IMR-90 (cell line): ENCODE measurements at regions not wholly inside any gene's neighbourhood (a gene's known extent, or its start where the extent isn't known, plus 50 kb on each side); places are given as distances from the start of the nearest gene placed in this dataset.
A peak's percentile ranks its signal among the peaks of the same experiment; 100 is the strongest.

Source experiments
- ATAC-seq: fragments of 200-7000 bp; cut with Tn5 transposase; 2 replicates; pipeline ENCODE4 v1.9.1; 2020; ENCODE audit warnings: low read depth, mild to moderate bottlenecking, moderate library complexity
- BruUV-seq: library from RNA; stranded (reverse); fragments of 400-500 nt; replicated peaks from 2 replicates; lab custom pipeline; 2021; lab: Mats Ljungman, UMichigan
- CTCF ChIA-PET: fragments of 300-600 bp; formaldehyde crosslinking; extraction: SDS; loops from one replicate; lab custom pipeline; 2021; ENCODE audit warnings: antibody characterized with exemption; lab: Yijun Ruan, JAX
- POLR2A ChIA-PET: fragments of 300-600 bp; sonication (Branson Sonifier 250); formaldehyde crosslinking; loops from one replicate; lab custom pipeline; 2022; ENCODE audit warnings: antibody characterized with exemption; ENCODE audit not compliant: unreplicated experiment; lab: Charles Lee
- DNase-seq: peaks from one replicate; pipeline ENCODE4 v3.0.0; 2013
- H2AFZ ChIP-seq: replicated peaks from 2 replicates; pipeline ENCODE3; 2013; ENCODE audit warnings: low read length, mild to moderate bottlenecking; ENCODE audit not compliant: poor library complexity
- H2AK5ac ChIP-seq: 2 replicates; pipeline ENCODE4 v1.6.1; 2013; ENCODE audit warnings: low read depth, low read length, inconsistent platforms
- H2AK9ac ChIP-seq: replicated peaks from 2 replicates; pipeline ENCODE3; 2013; ENCODE audit warnings: mild to moderate bottlenecking, low read depth, low read length, moderate library complexity; ENCODE audit not compliant: poor library complexity
- H2BK120ac ChIP-seq: 2 replicates; pipeline ENCODE4 v1.6.1; 2013; ENCODE audit warnings: low read depth, low read length, inconsistent platforms
- H2BK15ac ChIP-seq: 3 replicates; pipeline ENCODE4 v1.6.1; 2013; ENCODE audit warnings: low read depth, low read length, inconsistent platforms
- H2BK20ac ChIP-seq: 2 replicates; pipeline ENCODE4 v1.6.1; 2013; ENCODE audit warnings: low read depth, mild to moderate bottlenecking, inconsistent platforms, low read length, moderate library complexity
- H2BK5ac ChIP-seq: 2 replicates; pipeline ENCODE4 v1.6.1; 2013; ENCODE audit warnings: mild to moderate bottlenecking, low read depth, low read length, inconsistent platforms; ENCODE audit not compliant: poor library complexity, severe bottlenecking
- H3K14ac ChIP-seq: replicated peaks from 2 replicates; pipeline ENCODE4 v1.6.1; 2013; ENCODE audit warnings: low read depth, low read length, inconsistent platforms
- H3K18ac ChIP-seq: 2 replicates; pipeline ENCODE4 v1.6.1; 2013; ENCODE audit warnings: low read depth, low read length, control low read depth
- H3K23ac ChIP-seq: 2 replicates; pipeline ENCODE4 v1.6.1; 2013; ENCODE audit warnings: low read depth, low read length, inconsistent platforms
- H3K27ac ChIP-seq: 2 replicates; pipeline ENCODE4 v1.5.1; 2013; ENCODE audit warnings: mild to moderate bottlenecking, control low read depth, low read length; ENCODE audit not compliant: insufficient read depth
- H3K27me3 ChIP-seq: 2 replicates; pipeline ENCODE4 v1.6.1; 2013; ENCODE audit warnings: low read length; ENCODE audit not compliant: control insufficient read depth, insufficient read depth
- H3K36me3 ChIP-seq: 2 replicates; pipeline ENCODE4 v1.6.1; 2013; ENCODE audit warnings: low read length, mixed read lengths; ENCODE audit not compliant: control insufficient read depth, insufficient read depth
- H3K4ac ChIP-seq: 2 replicates; pipeline ENCODE4 v1.6.1; 2013; ENCODE audit warnings: low read depth, low read length, inconsistent platforms
- H3K4me1 ChIP-seq: 2 replicates; pipeline ENCODE4 v1.6.1; 2013; ENCODE audit warnings: low read length, mixed read lengths; ENCODE audit not compliant: control insufficient read depth, insufficient read depth
- H3K4me2 ChIP-seq: 2 replicates; pipeline ENCODE4 v1.6.1; 2013; ENCODE audit warnings: low read depth, mild to moderate bottlenecking, control low read depth, low read length, moderate library complexity
- H3K4me3 ChIP-seq: 2 replicates; pipeline ENCODE4 v1.5.1; 2013; ENCODE audit warnings: low read depth, mild to moderate bottlenecking, control low read depth, low read length, moderate library complexity; ENCODE audit not compliant: insufficient read depth
- H3K56ac ChIP-seq: 2 replicates; pipeline ENCODE4 v1.6.1; 2013; ENCODE audit warnings: low read length, inconsistent platforms; ENCODE audit not compliant: insufficient read depth; ENCODE audit errors: extremely low read depth
- H3K79me1 ChIP-seq, 2 experiments: 2 replicates each; pipeline ENCODE4 v1.6.1; 2013; ENCODE audit warnings: low read length in 2 of 2, inconsistent platforms in 1 of 2, low read depth in 1 of 2
- H3K9ac ChIP-seq: 2 replicates; pipeline ENCODE4 v1.6.1; 2013; ENCODE audit warnings: low read depth, low read length, control low read depth
- H3K9me1 ChIP-seq: 2 replicates; pipeline ENCODE4 v1.6.1; 2013; ENCODE audit warnings: low read length, inconsistent platforms; ENCODE audit not compliant: insufficient read depth
- H3K9me3 ChIP-seq: 2 replicates; pipeline ENCODE4 v1.6.1; 2013; ENCODE audit warnings: low read length; ENCODE audit not compliant: control insufficient read depth, insufficient read depth
- H4K20me1 ChIP-seq: 2 replicates; pipeline ENCODE4 v1.6.1; 2013; ENCODE audit warnings: low read length, inconsistent platforms; ENCODE audit not compliant: insufficient read depth
- H4K5ac ChIP-seq: 2 replicates; pipeline ENCODE4 v1.6.1; 2013; ENCODE audit warnings: mild to moderate bottlenecking, low read depth, low read length, control low read depth
- H4K8ac ChIP-seq, 2 experiments: 2 replicates each; pipeline ENCODE4 v1.6.1; 2013; ENCODE audit warnings: low read depth in 2 of 2, low read length in 2 of 2, control low read depth in 1 of 2, inconsistent platforms in 1 of 2
- H4K91ac ChIP-seq: 2 replicates; pipeline ENCODE4 v1.6.1; 2013; ENCODE audit warnings: low read depth, low read length, inconsistent platforms; ENCODE audit not compliant: insufficient read depth
- MAZ ChIP-seq: IDR thresholded peaks from 2 replicates; pipeline ENCODE4 v1.6.1; 2012; ENCODE audit warnings: low read depth, mild to moderate bottlenecking, low read length, improper control_type of control experiment, moderate library complexity, borderline replicate concordance
- WGBS, 2 experiments: methylation state at CpG; one replicate each; pipeline versions ENCODE4 v1.1.5 to v1.1.7; 2013; ENCODE audit warnings: missing lambda C conversion rate in 2 of 2; ENCODE audit not compliant: insufficient read length in 1 of 2; ENCODE audit errors: extremely low coverage in 2 of 2; 5-methylcytosine and 5-hydroxymethylcytosine counted together
- dilution Hi-C: fragments of 300-500 bp; cut with HindIII; formaldehyde crosslinking; loops from one replicate; pipeline ENCODE4 v1.14.3; 2018; ENCODE audit warnings: low sequenced_read_pairs; ENCODE audit not compliant: unreplicated experiment
- in situ Hi-C: fragments of 300-500 bp; cut with MboI; formaldehyde crosslinking; loops from 3 replicates; pipeline ENCODE4 v1.14.3; 2019; ENCODE audit warnings: low sequenced_read_pairs, inconsistent platforms, mixed read lengths
- intact Hi-C: fragments of 100-400 bp; cut with micrococcal nuclease; formaldehyde crosslinking; loops from 2 replicates; pipeline ENCODE4 v1.10.0; 2022
- TF ChIP-seq, protein P1 (sequence below): fragments of 150-350 bp; IDR thresholded peaks from 2 replicates; pipeline ENCODE4 v1.6.1; 2017; ENCODE audit warnings: mild to moderate bottlenecking, antibody characterized with exemption, low read length, low read depth

DNA sequence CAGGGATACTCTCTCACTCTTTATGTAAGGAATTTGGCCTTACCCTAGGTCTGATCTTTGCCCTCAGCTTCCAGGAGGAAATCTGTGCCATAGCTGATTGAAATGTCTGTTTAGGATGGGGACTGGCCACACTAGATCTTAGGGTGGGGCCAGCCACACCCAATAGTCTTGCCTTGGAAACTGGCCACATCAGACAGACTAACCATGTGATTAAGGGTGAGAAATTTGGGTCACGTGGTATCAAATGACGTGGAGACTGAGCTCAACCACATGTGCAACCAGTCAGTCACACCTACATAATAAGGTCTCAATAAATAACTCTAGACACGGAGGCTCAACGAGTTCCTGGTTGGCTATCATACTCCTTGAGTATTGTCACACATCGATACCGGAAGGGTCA, 113.5 kb downstream of the CNTN3 start:
- H3K4me2 ChIP-seq: no peak overlapping the region
- dilution Hi-C loops: no loop called here
- POLR2A ChIA-PET: interaction anchor here (0.7 kb wide), 1 partner anchor 12 kb away, joined by 12 read pairs; no protein-coding TSS in a partner anchor

More for the DNA sequence above, 113.5 kb downstream of the CNTN3 start:
- Histone ChIP-seq H2BK15ac (no peak overlapping the region), H2AK9ac (no peak overlapping the region), H3K9me3 (no peaks in the 10 kb centered on the region), H2BK120ac (no peak overlapping the region), H3K4ac (no peak overlapping the region), H3K4me3 (no peak overlapping the region), H2BK5ac (no peak overlapping the region), H3K14ac (no peak overlapping the region), H3K36me3 (no peaks in the 10 kb centered on the region), H3K23ac (no peak overlapping the region), H3K9ac (no peak overlapping the region), H4K8ac (peak overlapping the region in 1 of 2 experiments; percentile 27; a peak in 1 of 4 replicates), H3K4me1 (no peaks in the 10 kb centered on the region), H3K9me1 (0 out of 2 replicates have a peak, but pooled peaks cover 2% of the 10 kb centered on the region), H3K27me3 (no peaks in the 10 kb centered on the region), H4K91ac (no peak overlapping the region), H4K20me1 (no peaks in the 10 kb centered on the region), H4K5ac (no peak overlapping the region), H2AK5ac (no peak overlapping the region), H2AFZ (no peak overlapping the region), H3K79me1 (no peaks in the 10 kb centered on the region), H2BK20ac (no peak overlapping the region), H3K18ac (no peak overlapping the region), H3K56ac (no peak overlapping the region), H3K27ac (no peak overlapping the region)
- 0% methylated on average over 2 of the region's 6 CpGs; no CpG with 5 or more reads in 1 of the 2 experiments for WGBS, 2 experiments
- CTCF ChIA-PET: interaction anchor here (0.6 to 1.6 kb wide), 3 partner anchors 9 to 33 kb away, joined by 3 to 4 read pairs (median 3); no protein-coding TSS in a partner anchor
- in situ Hi-C loops (no loop called here), intact Hi-C loops (no loop called here)
- TF ChIP-seq, protein P1, sequence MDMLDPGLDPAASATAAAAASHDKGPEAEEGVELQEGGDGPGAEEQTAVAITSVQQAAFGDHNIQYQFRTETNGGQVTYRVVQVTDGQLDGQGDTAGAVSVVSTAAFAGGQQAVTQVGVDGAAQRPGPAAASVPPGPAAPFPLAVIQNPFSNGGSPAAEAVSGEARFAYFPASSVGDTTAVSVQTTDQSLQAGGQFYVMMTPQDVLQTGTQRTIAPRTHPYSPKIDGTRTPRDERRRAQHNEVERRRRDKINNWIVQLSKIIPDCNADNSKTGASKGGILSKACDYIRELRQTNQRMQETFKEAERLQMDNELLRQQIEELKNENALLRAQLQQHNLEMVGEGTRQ: peak; percentile 73
- no peak for TF ChIP-seq MAZ
- DNase-seq (no peak), ATAC-seq (no peak)
- BruUV-seq: no TSS peak
